Tibial nerve (tissue), 3 donors: ENCODE measurements at regions not wholly inside any gene's neighbourhood (a gene's known extent, or its start where the extent isn't known, plus 50 kb on each side); places are given as distances from the start of the nearest gene placed in this dataset.

Source experiments
- CTCF ChIP-seq, 5 experiments: fragments of 200-600 bp in 3 of 5; fragments of 450-650 bp in 2 of 5; sonication (generic) in 3 of 5; IDR thresholded peaks; one replicate each; pipeline ENCODE4 v1.5.1; 2016 to 2019; ENCODE audit warnings: antibody characterized with exemption in 5 of 5, mild to moderate bottlenecking in 3 of 5, moderate library complexity in 2 of 5
- POLR2A ChIP-seq, 2 donors: fragments of 450-650 bp; IDR thresholded peaks; one replicate each; pipeline ENCODE4 v1.6.1; 2017; ENCODE audit warnings: antibody characterized with exemption in 2 of 2, mild to moderate bottlenecking in 2 of 2, moderate library complexity in 2 of 2

GRCh38 chr12:115417610-115418009, 733.6 kb upstream of the TBX3 start:
- no peak for TF ChIP-seq CTCF (IDR thresholded peaks at IDR 0.05)
- no peak for TF ChIP-seq POLR2A (IDR thresholded peaks at IDR 0.05)
